Neuronal stem cell (in vitro differentiated cells): ENCODE measurements at regions not wholly inside any gene's neighbourhood (a gene's known extent, or its start where the extent isn't known, plus 50 kb on each side); places are given as distances from the start of the nearest gene placed in this dataset.

Experiments used
- DNase-seq: peaks from one replicate; pipeline ENCODE4 v3.0.0-alpha.2; 2013; ENCODE audit warnings: low spot score
- H2AFZ ChIP-seq: one replicate; pipeline ENCODE4 v1.6.1; 2013; ENCODE audit warnings: mild to moderate bottlenecking, low read length, inconsistent platforms
- H2AK5ac ChIP-seq: 2 replicates; pipeline ENCODE4 v1.6.1; 2013; ENCODE audit warnings: low read depth, mild to moderate bottlenecking, inconsistent platforms, low read length, moderate library complexity, mixed read lengths
- H2BK120ac ChIP-seq: 2 replicates; pipeline ENCODE4 v1.6.1; 2013; ENCODE audit warnings: low read depth, mild to moderate bottlenecking, inconsistent platforms, low read length, moderate library complexity, mixed read lengths
- H2BK12ac ChIP-seq: one replicate; pipeline ENCODE4 v1.6.1; 2013; ENCODE audit warnings: low read length, inconsistent platforms
- H2BK15ac ChIP-seq: 2 replicates; pipeline ENCODE4 v1.6.1; 2013; ENCODE audit warnings: mild to moderate bottlenecking, low read length, inconsistent platforms, mixed read lengths
- H2BK5ac ChIP-seq: one replicate; pipeline ENCODE4 v1.6.1; 2013; ENCODE audit warnings: inconsistent platforms, mild to moderate bottlenecking, low read length, moderate library complexity
- H3K14ac ChIP-seq: one replicate; pipeline ENCODE4 v1.6.1; 2013; ENCODE audit warnings: low read length, inconsistent platforms
- H3K18ac ChIP-seq: 2 replicates; pipeline ENCODE4 v1.6.1; 2013; ENCODE audit warnings: low read length, inconsistent platforms
- H3K23ac ChIP-seq: 2 replicates; pipeline ENCODE4 v1.6.1; 2013; ENCODE audit warnings: low read depth, mild to moderate bottlenecking, mixed read lengths, low read length, inconsistent platforms; ENCODE audit not compliant: poor library complexity
- H3K27ac ChIP-seq: replicated peaks from 3 replicates; pipeline ENCODE4 v1.5.1; 2013; ENCODE audit warnings: low read length, inconsistent platforms
- H3K27me3 ChIP-seq, 3 experiments: 2 replicates each; pipeline ENCODE4 v1.6.1; 2013; ENCODE audit warnings: low read length in 3 of 3, mild to moderate bottlenecking in 2 of 3, inconsistent platforms in 1 of 3, low read depth in 1 of 3, mixed read lengths in 1 of 3, moderate library complexity in 1 of 3; ENCODE audit not compliant: control insufficient read depth in 3 of 3, insufficient read depth in 3 of 3
- H3K36me3 ChIP-seq, 2 donors: replicated peaks in 1 of 2; 2 replicates each; pipeline ENCODE4 v1.6.1; 2013; ENCODE audit warnings: low read length in 2 of 2; ENCODE audit not compliant: control insufficient read depth in 2 of 2, insufficient read depth in 2 of 2
- H3K4ac ChIP-seq: 2 replicates; pipeline ENCODE4 v1.6.1; 2013; ENCODE audit warnings: inconsistent platforms, mild to moderate bottlenecking, low read length, moderate library complexity
- H3K4me1 ChIP-seq, 2 donors: 1 replicate in 1 of 2; 2 replicates in 1 of 2; pipeline ENCODE4 v1.6.1; 2013; ENCODE audit warnings: low read length in 2 of 2, low read depth in 1 of 2; ENCODE audit not compliant: control insufficient read depth in 2 of 2, insufficient read depth in 1 of 2
- H3K4me2 ChIP-seq: one replicate; pipeline ENCODE4 v1.6.1; 2013; ENCODE audit warnings: mild to moderate bottlenecking, low read length, inconsistent platforms; ENCODE audit not compliant: insufficient read depth, poor library complexity, severe bottlenecking
- H3K4me3 ChIP-seq, 2 donors: 2 replicates each; pipeline ENCODE4 v1.5.1; 2013; ENCODE audit warnings: low read length in 2 of 2, mild to moderate bottlenecking in 2 of 2, inconsistent platforms in 1 of 2, moderate library complexity in 1 of 2
- H3K79me1 ChIP-seq: one replicate; pipeline ENCODE4 v1.6.1; 2013; ENCODE audit warnings: low read depth, mild to moderate bottlenecking, inconsistent platforms, low read length, moderate library complexity
- H3K9ac ChIP-seq: one replicate; pipeline ENCODE4 v1.6.1; 2013; ENCODE audit warnings: mild to moderate bottlenecking, low read depth, low read length, inconsistent platforms; ENCODE audit not compliant: poor library complexity
- H3K9me3 ChIP-seq, 2 donors: replicated peaks in 1 of 2; 2 replicates each; pipeline versions ENCODE3 to v1.6.1; 2013; ENCODE audit warnings: low read length in 2 of 2, mild to moderate bottlenecking in 2 of 2, inconsistent platforms in 1 of 2, low read depth in 1 of 2, mixed read lengths in 1 of 2, moderate library complexity in 1 of 2; ENCODE audit not compliant: control insufficient read depth in 2 of 2, insufficient read depth in 1 of 2
- H4K8ac ChIP-seq: one replicate; pipeline ENCODE4 v1.6.1; 2013; ENCODE audit warnings: low read depth, mild to moderate bottlenecking, inconsistent platforms, low read length, moderate library complexity
- H4K91ac ChIP-seq: one replicate; pipeline ENCODE4 v1.6.1; 2013; ENCODE audit warnings: low read length, low read depth, mild to moderate bottlenecking, inconsistent platforms; ENCODE audit not compliant: poor library complexity
- WGBS, 2 donors: extraction: QIAGEN DNeasy Blood & Tissue Kit; methylation state at CpG; one replicate each; pipeline ENCODE4 v1.1.7; 2013; ENCODE audit warnings: missing lambda C conversion rate in 2 of 2, mixed read lengths in 1 of 2; ENCODE audit not compliant: insufficient read length in 2 of 2, insufficient replicate concordance in 1 of 2; ENCODE audit errors: extremely low coverage in 2 of 2; 5-methylcytosine and 5-hydroxymethylcytosine counted together

DNA sequence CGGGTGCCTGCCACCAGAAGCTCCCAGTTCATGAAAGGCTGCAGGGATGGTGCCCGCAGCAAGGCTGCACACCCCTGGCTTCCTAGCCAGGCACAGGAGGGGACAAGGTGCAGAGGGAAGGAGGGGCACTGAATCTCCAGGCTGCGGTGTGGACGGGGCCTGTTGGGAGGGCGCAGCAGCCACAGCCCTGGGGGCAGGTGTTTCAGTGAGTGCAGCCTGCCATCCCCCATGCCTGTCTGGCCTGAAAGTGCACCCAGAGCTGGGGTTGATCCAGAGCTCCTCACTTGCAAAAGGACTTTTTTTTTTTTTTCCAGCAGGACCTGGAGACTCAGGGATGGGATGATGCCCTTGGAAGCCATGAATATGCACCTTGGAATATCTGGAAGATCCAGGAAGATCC is 153.7 kb upstream of the C1orf174 start:
- peak overlapping the region; percentile 70 for H3K9ac ChIP-seq
- H3K4me1 ChIP-seq: peaks cover 0 to 3% of the 10 kb centered on the region in 2 donors
- no peak overlapping the region for H2BK15ac ChIP-seq
- no CpG with 5 or more reads among the region's 5 CpGs for WGBS, 2 donors
- no peak for DNase-seq
- H3K27ac ChIP-seq: no peak overlapping the region
- no peak overlapping the region for H3K4ac ChIP-seq
- H3K4me3 ChIP-seq: peak overlapping the region in 1 of 2 donors; percentile 3
- no peak overlapping the region for H2BK5ac ChIP-seq
- peaks cover 0 to 2% (median 0%) of the 10 kb centered on the region in 3 experiments for H3K27me3 ChIP-seq
- peak overlapping the region; percentile 52 for H3K18ac ChIP-seq
- H2AK5ac ChIP-seq: no peak overlapping the region
- H2BK120ac ChIP-seq: no peak overlapping the region
- no peak overlapping the region for H2AFZ ChIP-seq
- H4K8ac ChIP-seq: no peak overlapping the region
- H4K91ac ChIP-seq: no peak overlapping the region
- H3K14ac ChIP-seq: no peak overlapping the region
- no peaks in the 10 kb centered on the region for H3K9me3 ChIP-seq
- H3K23ac ChIP-seq: no peak overlapping the region
- no peaks in the 10 kb centered on the region for H3K79me1 ChIP-seq
- no peak overlapping the region for H3K4me2 ChIP-seq
- H3K36me3 ChIP-seq: no peaks in the 10 kb centered on the region
- H2BK12ac ChIP-seq: no peak overlapping the region

DNA sequence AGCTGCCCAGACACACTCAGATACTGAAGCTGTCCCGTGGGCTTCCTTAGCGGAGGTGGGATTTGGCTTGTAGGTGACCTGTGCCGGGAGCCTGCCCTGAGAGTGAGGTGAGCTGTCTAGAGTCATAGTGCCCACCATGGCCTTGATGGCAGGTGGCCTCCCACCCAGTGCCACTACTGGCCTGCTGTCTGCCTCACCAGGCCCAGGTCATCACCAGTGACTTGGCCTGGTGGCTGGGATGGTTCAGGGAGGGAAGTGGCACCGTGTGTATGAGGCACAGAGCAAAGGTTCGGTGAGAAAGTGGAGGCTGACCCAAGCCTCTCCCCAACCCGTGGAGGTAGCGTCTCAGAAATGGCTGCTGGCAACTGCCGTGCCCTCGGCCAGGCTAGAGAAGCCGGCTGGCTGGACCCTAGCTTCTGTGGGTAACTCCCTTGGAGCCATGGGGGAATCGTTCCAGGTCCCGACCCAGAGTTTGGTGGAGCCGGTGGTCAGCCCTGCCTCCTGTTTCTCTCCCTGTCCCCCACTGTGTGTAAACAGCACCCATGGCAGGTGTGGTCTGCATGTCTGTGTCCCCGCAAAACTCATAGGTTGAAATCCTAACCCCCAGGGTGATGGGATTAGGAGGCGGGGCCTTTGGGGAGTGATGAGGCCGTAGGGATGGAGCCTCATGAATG is 155.4 kb upstream of the C1orf174 start:
- Histone ChIP-seq H3K18ac (peak overlapping the region; percentile 6), H3K27ac (no peak overlapping the region), H3K23ac (no peak overlapping the region), H2AFZ (no peak overlapping the region), H3K4me1 (peaks cover 0 to 3% of the 10 kb centered on the region in 2 donors), H3K4me3 (no peak overlapping the region), H3K79me1 (no peaks in the 10 kb centered on the region), H3K9ac (peak overlapping the region; percentile 47), H4K8ac (no peak overlapping the region), H3K14ac (peak overlapping the region; percentile 77), H3K4me2 (no peak overlapping the region), H4K91ac (no peak overlapping the region), H3K27me3 (no peaks in the 10 kb centered on the region), H3K36me3 (no peaks in the 10 kb centered on the region), H2BK120ac (no peak overlapping the region), H3K4ac (no peak overlapping the region), H2AK5ac (no peak overlapping the region), H2BK15ac (no peak overlapping the region), H3K9me3 (no peaks in the 10 kb centered on the region), H2BK12ac (no peak overlapping the region), H2BK5ac (no peak overlapping the region)
- no peak for DNase-seq
- WGBS, 2 donors: no CpG with 5 or more reads among the region's 16 CpGs

DNA sequence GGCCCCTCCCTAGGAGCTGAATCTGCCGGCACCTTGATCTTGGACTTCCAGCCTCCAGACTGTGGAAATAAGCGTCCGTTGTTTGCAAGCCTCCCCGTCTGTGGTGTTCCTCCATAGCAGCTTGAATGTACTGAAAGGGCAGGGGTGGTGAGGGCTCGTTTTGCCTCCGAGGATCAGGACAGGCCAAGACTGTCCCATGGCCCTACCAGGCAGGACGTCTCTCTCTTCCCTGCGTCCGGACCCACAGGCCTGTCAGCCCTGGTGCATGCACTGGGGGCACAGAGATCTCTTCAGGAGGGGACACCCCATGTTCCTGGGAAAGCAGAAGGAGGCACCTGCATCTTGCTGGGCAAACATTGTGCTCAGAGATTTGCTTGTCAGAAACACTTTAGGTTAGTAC is 156.3 kb upstream of the C1orf174 start:
- Histone ChIP-seq H2BK15ac (no peak overlapping the region), H4K91ac (no peak overlapping the region), H2AFZ (no peak overlapping the region), H2BK120ac (no peak overlapping the region), H2BK5ac (no peak overlapping the region), H4K8ac (no peak overlapping the region), H3K4me3 (no peak overlapping the region), H3K27me3 (no peaks in the 10 kb centered on the region), H2BK12ac (no peak overlapping the region), H3K79me1 (no peaks in the 10 kb centered on the region), H3K4ac (no peak overlapping the region), H3K36me3 (no peaks in the 10 kb centered on the region), H3K9me3 (no peaks in the 10 kb centered on the region), H3K14ac (peak overlapping the region; percentile 95), H3K18ac (peak overlapping the region; percentile 42), H3K9ac (no peak overlapping the region), H3K27ac (no peak overlapping the region), H2AK5ac (no peak overlapping the region), H3K4me1 (peaks cover 0 to 3% of the 10 kb centered on the region in 2 donors), H3K23ac (no peak overlapping the region), H3K4me2 (no peak overlapping the region)
- WGBS, 2 donors: no CpG with 5 or more reads among the region's 9 CpGs
- DNase-seq: no peak

DNA sequence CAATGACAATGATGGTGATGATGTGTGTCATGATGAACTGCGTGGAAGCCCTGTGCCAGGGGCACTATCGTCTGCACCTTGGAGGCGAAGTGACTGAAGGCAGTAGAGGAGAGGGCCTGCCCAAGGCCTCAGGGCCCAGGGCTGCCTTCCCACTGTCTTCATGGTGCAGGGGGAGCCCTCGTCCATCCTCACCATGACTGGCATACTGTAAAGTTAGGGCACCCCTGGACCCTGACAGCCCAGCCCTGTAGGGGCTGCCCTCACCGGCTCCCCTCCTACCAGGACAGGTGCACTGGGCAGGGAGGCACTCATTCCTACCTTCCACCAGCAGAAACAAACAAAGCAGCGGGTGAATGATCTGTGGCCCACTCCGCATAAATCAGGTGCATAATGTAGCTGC is 156.9 kb upstream of the C1orf174 start:
- H2AK5ac ChIP-seq: no peak overlapping the region
- H3K14ac ChIP-seq: no peak overlapping the region
- H3K27ac ChIP-seq: no peak overlapping the region
- no peak overlapping the region for H3K4ac ChIP-seq
- no peak overlapping the region for H4K8ac ChIP-seq
- H3K36me3 ChIP-seq: no peaks in the 10 kb centered on the region
- H3K79me1 ChIP-seq: no peaks in the 10 kb centered on the region
- no peak overlapping the region for H3K4me2 ChIP-seq
- no CpG with 5 or more reads among the region's 7 CpGs for WGBS, 2 donors
- no peaks in the 10 kb centered on the region for H3K27me3 ChIP-seq
- no peak overlapping the region for H2BK120ac ChIP-seq
- peaks cover 0 to 3% of the 10 kb centered on the region in 2 donors for H3K4me1 ChIP-seq
- no peak overlapping the region for H3K9ac ChIP-seq
- peak overlapping the region; percentile 80 for H3K23ac ChIP-seq
- H2BK5ac ChIP-seq: no peak overlapping the region
- no peak overlapping the region for H2AFZ ChIP-seq
- no peak overlapping the region for H3K18ac ChIP-seq
- no peaks in the 10 kb centered on the region for H3K9me3 ChIP-seq
- H3K4me3 ChIP-seq: no peak overlapping the region
- no peak overlapping the region for H2BK15ac ChIP-seq
- DNase-seq: no peak
- no peak overlapping the region for H2BK12ac ChIP-seq
- no peak overlapping the region for H4K91ac ChIP-seq
